Muscle of arm (tissue), 1 donor: ENCODE measurements at regions not wholly inside any gene's neighbourhood (a gene's known extent, or its start where the extent isn't known, plus 50 kb on each side); places are given as distances from the start of the nearest gene placed in this dataset.
A peak's percentile ranks its signal among the peaks of the same experiment; 100 is the strongest.
"Not testable (repeated sequence)": the region's sequence is repeated elsewhere in the genome, so short reads cannot be mapped to it uniquely, and the experiment has no call there.

Source experiments
- DNase-seq: peaks from one replicate; pipeline ENCODE4 v3.0.0-alpha.2; 2013

DNA sequence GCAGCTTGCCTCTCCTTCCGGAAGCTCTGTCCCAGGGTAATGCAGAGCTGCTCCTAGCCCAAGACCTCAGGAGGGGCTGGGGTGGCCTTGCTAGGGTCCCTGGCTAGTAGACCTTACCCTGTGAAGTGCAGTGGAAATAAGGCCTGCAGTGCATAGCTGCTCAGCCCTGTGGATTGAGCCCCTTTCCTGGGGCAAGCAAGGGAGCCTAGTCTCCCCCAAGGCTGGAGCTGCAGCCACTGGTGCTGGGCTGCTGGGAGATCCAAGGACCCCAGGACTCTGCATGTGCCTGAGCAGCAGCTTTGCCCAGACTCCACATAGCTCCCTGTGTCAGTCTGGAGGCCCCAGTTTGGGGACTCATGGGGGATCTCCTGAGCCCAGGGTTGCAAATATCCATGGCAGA, 57.9 kb downstream of the FANCF start:
- no peak for DNase-seq

DNA sequence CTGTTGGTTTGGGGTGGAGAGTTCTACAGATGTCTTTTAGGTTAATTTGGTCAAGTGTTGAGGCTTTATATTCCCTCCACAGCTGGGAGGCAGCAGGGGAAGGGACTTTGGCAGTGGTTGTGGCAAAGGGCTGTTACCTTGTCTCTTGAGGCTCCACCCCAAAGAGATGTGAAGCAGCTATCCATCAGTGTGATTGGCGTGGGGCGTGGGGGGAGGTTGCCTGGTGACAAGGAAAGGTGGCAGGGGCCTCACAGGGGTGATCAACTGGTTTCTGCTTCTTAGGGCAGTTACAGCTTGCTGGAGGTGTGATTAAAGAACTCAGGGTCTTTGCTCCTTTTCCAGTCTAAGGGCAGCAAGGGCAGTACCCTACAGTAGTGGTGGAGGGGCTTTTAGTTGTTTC, 59.3 kb downstream of the FANCF start:
- DNase-seq: no peak

DNA sequence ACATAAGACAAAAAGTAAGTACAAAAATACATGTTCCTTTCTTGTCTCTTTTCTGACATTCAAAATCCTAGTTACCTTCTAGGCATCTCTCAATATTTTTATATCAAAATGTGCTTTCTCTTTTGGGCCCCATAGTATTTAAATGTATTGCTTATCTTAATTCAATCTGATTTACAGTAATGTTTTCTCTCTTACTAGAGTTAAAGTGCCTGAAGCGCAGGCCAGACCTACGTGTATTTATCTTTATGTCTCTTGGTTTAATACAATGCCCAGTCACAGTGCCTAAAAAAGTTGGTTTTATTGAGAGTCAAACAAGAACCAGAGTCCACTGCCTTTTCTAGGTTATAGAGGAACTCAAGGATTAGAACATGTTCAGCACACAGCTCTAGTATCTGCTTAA, 64.3 kb downstream of the FANCF start:
- DNase-seq: no peak

DNA sequence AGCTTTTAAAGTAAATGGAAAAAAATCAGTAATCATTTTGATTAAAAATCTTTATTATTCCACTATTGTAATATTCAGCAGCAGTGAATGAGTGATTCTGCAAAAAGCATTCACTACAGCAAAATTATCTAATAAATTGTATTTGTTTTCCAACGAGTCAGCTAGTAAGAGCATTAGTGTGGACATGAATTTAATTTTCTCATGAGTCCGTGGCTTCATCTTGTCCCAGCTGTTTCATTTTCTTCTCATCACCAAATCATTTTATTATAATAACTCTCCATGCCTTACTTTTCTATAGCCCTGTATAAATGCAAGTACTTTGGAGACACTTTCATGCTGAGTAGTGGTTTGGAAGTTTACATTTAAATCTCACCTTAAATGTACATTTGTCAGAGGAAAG, 66.2 kb downstream of the FANCF start:
- DNase-seq: no peak

DNA sequence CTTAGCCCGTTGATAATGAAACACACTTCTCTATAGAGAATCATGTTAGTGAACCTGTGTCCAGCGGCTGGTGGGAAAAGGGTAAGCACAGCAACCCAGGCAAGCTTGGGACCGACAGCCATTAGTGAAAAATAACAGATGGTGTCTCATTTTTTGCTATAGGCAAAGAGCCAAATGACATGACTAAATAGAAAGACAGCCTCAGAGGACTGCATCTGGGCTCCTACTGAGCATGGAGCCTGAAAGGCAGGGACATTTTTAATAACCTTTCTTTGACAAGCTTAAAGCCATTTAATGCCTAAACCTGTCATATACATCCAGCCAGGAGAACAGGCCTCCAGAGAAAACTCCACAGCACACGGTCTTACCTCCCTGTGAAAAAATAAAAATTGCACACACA, 67.0 kb downstream of the FANCF start:
- peak; percentile 42 for DNase-seq

DNA sequence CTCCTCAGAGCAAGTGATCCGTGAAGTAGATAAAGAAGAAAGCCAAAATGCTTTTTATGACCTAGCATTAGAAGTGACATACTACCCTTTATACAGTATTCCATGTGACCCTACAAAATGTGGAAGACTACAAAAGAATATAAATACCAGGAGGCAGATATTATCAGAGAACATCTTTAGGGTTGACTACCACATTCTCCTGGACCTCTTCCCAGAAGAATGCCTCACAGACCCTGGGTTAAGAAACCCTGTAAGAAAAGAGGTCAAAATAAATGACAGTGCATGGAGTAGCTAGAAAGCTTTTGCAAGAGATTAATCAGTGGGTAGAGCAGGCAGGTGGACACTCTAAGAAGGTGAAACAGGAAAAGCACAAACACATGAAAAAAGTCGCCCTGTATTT, 69.2 kb downstream of the FANCF start:
- DNase-seq: no peak

DNA sequence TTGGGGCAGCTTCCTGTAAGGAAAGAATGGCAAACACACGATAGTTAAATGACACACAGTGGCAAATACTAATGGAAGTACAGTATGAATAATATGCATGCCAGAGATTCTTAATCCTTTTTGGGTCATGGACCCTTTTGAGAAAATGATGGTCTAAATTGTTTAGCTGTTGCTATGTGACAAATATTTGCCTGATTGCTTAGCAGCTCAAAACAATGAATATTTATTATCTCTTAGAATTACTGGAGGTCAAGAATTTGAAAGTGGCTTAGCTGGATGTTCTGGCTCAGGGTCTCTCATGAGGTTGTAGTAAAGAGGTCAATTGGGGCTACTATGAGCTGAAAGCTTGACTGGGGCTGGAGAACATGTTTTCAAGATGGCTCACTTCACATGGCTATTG, 69.7 kb downstream of the FANCF start:
- no peak for DNase-seq

DNA sequence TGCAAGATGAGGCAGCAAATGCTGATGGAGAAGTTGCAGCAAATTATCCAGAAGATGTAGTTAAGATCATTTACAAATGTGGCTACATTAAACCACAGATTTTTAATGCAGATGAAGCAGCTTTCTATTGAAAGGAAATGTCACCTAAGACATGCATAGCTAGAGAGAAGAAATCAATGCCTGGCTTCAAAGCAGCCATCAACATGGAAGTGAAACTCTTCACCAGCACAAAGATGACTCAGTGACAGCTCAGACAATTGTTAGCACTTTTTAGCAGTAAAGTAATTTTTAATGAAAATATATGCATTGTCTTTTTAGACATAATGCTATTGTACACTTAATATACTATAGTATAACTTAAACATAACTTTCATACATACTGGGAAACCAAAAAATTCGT, 71.4 kb downstream of the FANCF start:
- DNase-seq: no peak

DNA sequence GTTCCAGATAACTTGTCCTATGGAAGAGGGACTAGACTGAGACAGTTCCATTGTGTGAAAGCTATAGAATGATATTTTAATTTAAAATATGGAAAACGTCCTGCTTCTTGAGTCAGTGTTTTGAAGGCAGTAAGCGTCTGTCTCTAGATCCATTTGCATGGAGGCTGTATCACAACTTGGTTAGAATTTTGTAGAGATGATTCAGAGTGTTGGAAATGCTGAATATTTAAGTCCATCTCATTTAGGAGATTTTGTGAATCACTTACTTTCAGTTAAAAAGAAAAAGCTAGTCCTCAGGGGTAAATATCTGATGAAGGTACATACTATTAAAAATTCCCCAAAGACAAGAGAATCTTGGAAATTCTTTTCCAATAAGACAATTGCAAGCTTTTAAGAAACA, 72.7 kb downstream of the FANCF start:
- DNase-seq: no peak

DNA sequence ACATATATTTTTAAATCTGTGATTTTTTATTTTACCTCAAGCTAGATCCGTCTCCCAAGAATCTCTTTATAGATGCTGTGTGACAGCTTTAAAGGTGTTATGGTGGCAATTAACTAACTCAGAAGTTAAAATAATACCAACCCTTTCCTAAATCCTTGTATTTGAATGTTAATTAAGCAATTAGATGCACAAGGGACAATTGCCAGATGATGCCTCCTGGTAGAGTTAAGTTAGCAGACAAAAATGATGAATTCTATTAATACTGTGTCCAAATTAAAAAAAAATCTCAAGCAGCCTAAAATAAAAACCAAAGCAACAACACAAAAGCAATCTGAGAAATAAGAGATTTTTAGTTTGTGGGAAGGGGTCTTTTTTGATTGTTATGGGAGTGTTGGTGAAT, 78.9 kb downstream of the FANCF start:
- no peak for DNase-seq

DNA sequence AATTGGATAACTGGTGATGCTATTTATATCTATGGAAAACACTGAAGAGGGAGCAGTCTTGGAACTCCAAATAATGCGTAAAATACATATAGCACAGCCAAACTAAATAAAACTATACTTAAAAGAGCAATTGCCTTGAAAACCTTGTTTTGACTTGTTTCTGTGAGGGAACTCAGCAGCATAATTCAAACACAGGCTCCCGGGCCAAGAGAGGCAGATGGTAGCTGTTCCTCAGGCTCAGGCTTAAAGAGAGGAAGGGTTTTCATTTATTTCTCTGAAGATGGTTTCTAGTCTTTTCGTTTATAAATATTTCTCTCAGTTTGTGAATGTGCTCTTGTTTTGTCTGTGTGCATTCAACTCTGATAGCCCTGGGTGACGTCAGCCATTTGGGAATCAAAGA, 82.4 kb downstream of the FANCF start:
- peak; percentile 23 for DNase-seq

DNA sequence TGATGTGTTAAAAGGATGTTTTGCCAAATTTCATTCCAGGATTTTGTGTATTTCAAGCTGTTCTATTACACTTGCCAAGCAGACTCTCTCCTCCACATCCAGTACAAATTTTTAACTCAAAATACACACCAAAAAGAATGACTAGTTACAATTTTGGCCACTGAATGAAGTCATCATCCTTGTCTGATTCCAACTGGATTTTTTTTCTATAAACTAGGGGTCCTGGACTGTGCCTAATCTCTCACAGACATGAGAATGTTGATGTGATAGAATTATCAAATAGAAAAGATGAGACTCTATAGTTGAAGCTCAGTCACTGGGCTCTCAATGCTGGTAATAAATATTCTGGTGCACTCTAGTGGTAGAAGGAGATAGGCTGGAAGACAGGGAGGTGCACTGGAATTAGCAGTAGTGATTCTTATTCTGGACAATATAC, 85.8 kb downstream of the FANCF start:
- DNase-seq: peak; percentile 59

DNA sequence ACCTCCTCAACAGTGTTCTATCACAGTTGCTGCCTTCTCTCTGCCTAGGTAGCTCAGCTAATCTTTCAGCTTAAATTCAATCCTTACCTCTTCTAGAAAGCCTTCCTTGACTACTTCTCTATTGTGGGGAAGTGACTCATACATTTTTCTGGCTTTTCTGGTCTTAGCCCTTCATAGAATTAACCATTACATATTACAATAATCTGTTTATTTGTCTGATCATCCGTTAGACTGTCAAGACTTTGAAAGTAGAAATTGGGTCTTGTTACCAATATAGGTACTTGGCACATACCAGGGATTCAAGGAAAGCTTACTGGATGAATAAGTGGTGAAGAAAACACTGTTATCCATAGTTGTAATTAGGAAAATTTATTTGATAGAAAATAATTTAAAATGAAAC, 89.6 kb downstream of the FANCF start:
- no peak for DNase-seq

DNA sequence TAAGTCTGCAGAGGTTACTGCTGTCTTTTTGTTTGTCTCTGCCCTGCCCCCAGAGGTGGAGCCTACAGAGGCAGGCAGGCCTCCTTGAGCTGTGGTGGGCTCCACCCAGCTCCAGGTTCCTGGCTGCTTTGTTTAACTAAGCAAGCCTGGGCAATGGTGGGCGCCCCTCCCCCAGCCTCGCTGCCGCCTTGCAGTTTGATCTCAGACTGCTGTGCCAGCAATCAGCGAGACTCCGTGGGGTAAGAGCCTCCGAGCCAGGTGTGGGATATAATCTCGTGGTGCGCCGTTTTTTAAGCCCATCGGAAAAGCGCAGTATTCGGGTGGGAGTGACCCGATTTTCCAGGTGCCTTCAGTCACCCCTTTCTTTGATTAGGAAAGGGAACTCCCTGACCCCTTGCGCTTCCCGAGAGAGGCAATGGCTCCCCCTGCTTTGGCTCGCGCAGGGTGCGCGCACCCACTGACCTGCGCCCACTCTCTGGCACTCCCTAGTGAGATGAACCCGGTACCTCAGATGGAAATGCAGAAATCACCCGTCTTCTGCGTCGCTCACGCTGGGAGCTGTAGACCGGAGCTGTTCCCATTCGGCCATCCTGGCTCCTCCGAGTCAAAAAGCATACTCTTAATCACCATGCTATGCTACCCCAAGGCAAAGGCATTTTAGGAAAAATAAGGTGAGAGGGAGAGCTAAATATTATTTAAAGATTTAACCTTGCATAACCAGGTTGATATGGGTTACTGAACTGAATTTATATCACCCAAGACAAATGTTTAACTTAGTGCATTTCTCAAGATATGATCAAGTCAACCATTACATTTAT, 96.8 kb downstream of the FANCF start:
- DNase-seq: not testable (repeated sequence)

DNA sequence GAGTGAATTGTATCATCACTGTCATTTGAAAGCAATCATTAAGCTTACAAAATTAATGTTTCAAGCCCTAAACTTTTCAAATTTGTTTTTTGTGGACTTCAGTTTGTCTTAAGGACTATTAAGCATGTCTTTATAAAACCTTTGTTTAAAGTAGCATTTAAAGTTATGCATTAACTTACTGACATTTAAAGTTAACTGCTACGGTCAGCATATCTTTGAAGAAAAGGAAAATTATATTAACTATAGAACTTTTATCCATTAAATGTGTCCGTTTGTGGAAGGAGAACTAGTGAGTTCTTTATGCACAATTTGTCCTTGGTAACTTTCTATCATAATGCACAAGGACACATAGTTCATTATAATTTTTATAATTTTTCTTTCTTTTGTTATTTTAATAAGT, 103.4 kb downstream of the FANCF start:
- DNase-seq: no peak

DNA sequence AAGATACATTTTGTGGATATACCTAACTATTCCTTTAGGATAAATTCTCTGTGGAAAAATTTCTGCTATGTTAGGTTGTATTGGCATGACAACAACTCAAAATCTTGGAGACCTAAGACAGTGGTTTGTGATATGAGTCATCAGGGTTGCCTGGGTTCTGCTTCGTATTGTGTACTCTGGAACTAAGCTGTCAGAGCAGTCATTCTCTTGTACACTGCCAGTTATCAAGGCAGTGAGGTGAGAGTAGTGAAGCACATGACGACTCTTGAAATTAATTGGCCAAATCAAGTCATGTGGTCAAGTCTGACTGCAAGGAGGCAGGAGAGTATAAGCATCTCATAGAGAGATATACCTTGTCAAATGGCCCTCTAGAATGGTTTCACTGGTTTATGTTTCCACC, 104.4 kb downstream of the FANCF start:
- DNase-seq: no peak

DNA sequence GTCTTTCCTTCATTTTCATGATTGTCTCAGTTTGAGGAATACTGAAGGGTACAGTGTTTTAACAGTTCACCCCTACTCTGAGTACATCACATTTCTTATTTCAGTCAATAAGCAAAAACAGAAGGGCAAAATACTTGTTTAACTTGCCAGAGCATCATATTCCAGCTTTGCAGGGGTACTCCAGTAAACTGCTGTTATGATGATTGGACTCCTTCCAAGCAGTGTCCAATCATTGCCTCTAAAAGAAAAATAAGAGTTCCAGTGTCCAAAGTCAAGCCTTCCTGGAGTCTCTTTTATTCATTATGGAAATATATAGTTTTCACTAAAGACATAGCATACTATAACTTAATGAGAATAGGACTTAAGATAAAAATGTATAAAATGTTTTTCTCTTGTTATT, 105.1 kb downstream of the FANCF start:
- DNase-seq: no peak

DNA sequence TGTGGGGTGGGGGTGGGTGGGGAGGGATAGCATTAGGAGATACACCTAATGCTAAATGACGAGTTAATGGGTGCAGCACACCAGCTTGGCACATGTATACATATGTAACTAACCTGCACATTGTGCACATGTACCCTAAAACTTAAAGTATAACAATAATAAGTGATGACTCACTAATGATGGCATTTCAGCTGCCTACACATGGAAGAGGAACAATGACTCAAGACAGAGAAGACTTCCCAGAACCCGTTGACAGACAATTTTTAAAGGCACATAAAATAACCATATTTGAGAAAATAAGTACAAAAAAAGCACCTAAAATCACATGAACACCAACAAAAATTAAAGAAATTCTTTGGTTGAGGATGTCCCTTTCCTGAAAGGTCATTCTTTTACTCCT, 107.3 kb downstream of the FANCF start:
- not testable (repeated sequence) for DNase-seq

DNA sequence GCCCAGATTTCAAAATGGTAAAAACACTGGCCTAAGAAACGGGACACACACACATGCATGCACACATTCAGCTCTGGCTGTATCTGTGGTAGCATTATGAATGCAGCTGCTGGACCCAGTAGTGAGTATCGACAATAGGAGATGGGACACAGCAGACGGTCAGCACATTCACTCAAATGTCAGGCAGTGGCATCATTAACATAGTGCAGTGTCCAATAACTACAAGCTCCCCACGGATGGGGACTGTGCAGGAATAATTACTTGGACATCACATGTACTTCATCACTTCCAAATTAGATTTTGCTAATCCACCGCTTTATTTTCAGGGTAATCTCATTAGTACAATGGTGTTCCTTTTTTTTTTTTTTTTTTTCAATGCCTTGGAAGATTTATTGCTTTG, 109.5 kb downstream of the FANCF start:
- no peak for DNase-seq

DNA sequence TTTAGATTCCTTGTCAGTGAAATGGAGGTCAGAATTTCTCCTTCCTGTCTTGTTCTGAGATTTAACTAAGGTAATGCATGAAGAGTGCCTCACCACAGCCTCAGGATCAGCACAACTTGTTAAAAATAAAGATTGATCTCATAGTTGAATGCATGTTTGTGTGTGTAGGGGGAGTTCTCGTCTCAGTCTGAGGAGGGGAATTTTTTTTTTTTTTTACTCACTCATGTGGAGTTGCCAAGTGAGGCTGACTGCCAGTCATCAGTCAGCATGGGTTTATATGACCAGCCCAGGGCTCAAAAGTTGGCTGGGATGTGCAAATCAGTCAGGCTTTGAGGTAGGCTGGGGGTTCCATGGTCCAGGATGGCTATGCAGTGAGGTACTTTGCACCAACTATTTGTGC, 113.2 kb downstream of the FANCF start:
- DNase-seq: no peak

DNA sequence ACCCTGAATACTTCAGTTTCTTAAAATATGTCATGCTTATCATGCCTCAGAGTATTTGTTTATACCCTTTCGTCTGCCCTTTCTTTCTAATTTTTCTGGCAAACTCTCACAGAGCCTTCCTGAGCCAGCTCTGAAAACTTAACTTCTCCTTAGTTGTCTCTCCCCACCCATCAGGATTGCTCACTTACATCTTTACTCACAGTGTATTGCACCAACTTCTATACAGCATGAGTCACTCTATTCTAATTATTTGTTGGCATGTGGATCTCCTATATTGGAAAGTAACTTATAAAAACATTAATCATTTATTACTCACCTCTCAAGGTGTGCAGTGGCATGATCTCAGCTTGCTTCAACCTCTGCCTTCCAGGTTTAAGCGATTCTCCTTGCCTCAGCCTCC, 114.9 kb downstream of the FANCF start:
- no peak for DNase-seq

DNA sequence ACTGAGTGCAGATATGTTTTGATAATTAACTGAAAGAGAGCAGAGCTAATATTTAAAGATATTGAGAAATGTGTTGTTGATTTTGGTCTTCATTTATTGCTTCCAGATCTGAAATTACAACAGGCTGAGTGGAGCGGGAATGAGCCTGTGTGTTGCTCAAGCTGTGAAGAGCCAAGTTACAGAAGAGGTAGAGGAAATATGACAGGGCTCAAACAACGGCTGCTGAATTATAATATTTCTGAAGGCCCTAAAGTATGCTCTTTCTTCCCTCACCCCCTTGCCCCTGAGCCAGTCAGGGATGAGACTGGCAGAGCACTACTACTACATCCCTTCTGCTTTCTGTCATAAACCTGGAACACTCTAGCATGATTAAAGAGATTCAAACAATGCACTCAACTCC, 115.6 kb downstream of the FANCF start:
- no peak for DNase-seq

DNA sequence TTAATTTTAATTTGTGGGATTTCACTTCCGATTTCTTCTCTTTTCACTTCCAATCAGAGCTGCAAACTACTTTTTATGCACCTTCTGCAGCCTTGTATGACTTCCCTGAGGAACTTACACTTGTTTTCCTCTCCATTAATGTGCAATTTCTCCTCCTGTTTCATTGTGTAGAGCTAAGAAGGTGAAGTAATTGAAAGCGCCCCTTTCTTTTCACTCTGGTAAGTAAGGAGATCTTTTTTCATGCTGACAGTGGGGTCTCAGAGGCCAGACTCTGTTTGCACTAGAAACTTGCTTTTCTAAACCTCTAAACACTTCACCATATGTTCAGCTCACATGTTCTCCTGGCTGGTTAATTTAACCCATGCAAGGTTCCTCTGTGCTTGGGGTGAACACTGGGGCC, 117.0 kb downstream of the FANCF start:
- no peak for DNase-seq

DNA sequence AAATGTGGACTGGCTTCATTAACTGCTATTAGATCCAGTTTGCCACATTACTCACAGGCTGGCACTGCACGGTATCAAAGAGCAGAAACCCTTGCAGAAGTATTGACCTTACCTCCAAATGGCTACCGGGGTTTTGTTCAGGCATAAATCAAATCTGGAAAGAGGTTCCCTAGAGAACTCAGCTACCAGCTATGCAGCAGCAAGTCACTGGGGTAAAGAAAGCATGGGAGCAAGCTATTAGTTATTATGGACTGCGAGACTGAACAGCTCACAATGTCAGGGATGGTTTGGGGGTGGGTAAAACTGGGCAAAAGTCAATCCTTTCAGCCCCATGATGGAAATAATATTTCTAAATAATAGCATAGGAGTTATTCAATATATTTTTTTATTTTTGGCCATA, 128.1 kb downstream of the FANCF start:
- no peak for DNase-seq
